NB4 (cell line): ENCODE measurements at regions not wholly inside any gene's neighbourhood (a gene's known extent, or its start where the extent isn't known, plus 50 kb on each side); places are given as distances from the start of the nearest gene placed in this dataset.
A peak's percentile ranks its signal among the peaks of the same experiment; 100 is the strongest.

Experiments used
- DNase-seq: peaks from one replicate; pipeline ENCODE4 v3.0.0; 2010; ENCODE audit warnings: low read depth
- H3K4me3 ChIP-seq: one replicate; pipeline ENCODE4 v1.5.1; 2011; ENCODE audit warnings: mild to moderate bottlenecking, low read depth, low read length, moderate library complexity
- CTCF ChIP-seq: IDR thresholded peaks from one replicate; pipeline ENCODE4 v1.5.1; 2012; ENCODE audit warnings: low read depth, low read length
- MAX ChIP-seq: IDR thresholded peaks from 2 replicates; pipeline ENCODE4 v1.6.1; 2011; ENCODE audit warnings: low read depth, low read length
- MYC ChIP-seq: IDR thresholded peaks from 2 replicates; pipeline ENCODE4 v1.6.1; 2011; ENCODE audit warnings: low read depth, low read length
- POLR2A ChIP-seq: IDR thresholded peaks from 2 replicates; pipeline ENCODE4 v1.6.1; 2011; ENCODE audit warnings: mild to moderate bottlenecking; ENCODE audit not compliant: insufficient read length; ENCODE audit errors: extremely low read depth

- no peak for DNase-seq
- TF ChIP-seq MAX (no peak), CTCF (no peak), POLR2A (no peak), MYC (no peak)
These were observed 363.9 kb downstream of the KLHL13 start for GRCh38 chrX:117752745-117753144.

GRCh38 chrX:117751155-117751554 lies 365.5 kb downstream of the KLHL13 start:
- no peak for DNase-seq
- TF ChIP-seq CTCF (no peak), MYC (no peak), POLR2A (no peak), MAX (no peak)
- no peak overlapping the region for H3K4me3 ChIP-seq

More at GRCh38 chrX:117752745-117753144, 363.9 kb downstream of the KLHL13 start:
- H3K4me3 ChIP-seq, result no peak overlapping the region

GRCh38 chrX:117744958-117745357 lies 371.7 kb downstream of the KLHL13 start:
- TF ChIP-seq CTCF, result no peak
- no peak for TF ChIP-seq MYC
- TF ChIP-seq MAX, result no peak
- TF ChIP-seq POLR2A, result no peak
- no peak for DNase-seq

GRCh38 chrX:117743469-117744251 lies 372.9 kb downstream of the KLHL13 start:
- peak; percentile 13 for DNase-seq
- TF ChIP-seq CTCF (peak; percentile 40), MAX (no peak), POLR2A (no peak), MYC (no peak)
- H3K4me3 ChIP-seq, result no peak overlapping the region

More at GRCh38 chrX:117744958-117745357, 371.7 kb downstream of the KLHL13 start:
- no peak overlapping the region for H3K4me3 ChIP-seq

GRCh38 chrX:117713411-117713810 lies 403.2 kb downstream of the KLHL13 start:
- H3K4me3 ChIP-seq, result no peak overlapping the region
- DNase-seq, result no peak
- no peak for TF ChIP-seq MYC
- no peak for TF ChIP-seq MAX
- no peak for TF ChIP-seq CTCF
- no peak for TF ChIP-seq POLR2A
